ENCODE measurements at regions not wholly inside any gene's neighbourhood (a gene's known extent, or its start where the extent isn't known, plus 50 kb on each side); places are given as distances from the start of the nearest gene placed in this dataset.

DNA sequence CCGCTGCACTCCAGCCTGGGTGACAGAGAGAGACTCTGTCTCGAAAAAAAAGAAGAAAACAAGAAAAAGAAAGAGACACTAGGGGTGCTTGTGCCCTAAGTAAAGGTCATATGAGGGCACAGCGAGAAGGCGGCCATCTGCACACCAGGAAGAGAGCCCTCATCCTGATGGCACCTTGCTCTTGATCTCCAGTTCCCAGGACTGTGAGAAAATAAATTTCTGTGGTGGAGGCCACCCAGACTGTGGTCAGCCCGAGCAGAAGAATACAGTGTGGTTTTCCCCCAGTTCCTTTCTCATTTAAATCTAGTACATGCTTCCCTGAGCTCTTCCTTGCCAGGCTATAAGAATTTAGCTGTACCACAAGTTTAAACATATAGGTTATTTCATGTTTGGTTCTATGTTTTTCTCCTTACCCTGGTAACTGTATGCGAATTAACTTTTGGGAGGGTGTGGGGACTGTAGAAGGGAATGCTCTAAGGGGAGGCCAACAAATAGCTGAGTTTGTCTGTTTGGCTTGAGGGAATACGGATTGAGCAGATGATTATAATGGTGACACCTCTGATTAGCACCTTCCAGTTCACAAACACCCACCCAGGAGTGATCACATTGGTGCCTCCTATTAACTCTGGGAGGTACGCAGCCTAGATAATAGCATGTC lies 119.6 kb upstream of the ERRFI1 start:
- Histone ChIP-seq H3K4me1 (ENCODE audit: low read depth) (no peaks in the 10 kb centered on the region), H3K4me3 (no peak overlapping the region), H3K36me3 (ENCODE audit: low read depth) (no peaks in the 10 kb centered on the region), H3K9me3 (no peaks in the 10 kb centered on the region)
- DNase-seq (no peak), ATAC-seq (no peak)
- TF ChIP-seq, protein P1, sequence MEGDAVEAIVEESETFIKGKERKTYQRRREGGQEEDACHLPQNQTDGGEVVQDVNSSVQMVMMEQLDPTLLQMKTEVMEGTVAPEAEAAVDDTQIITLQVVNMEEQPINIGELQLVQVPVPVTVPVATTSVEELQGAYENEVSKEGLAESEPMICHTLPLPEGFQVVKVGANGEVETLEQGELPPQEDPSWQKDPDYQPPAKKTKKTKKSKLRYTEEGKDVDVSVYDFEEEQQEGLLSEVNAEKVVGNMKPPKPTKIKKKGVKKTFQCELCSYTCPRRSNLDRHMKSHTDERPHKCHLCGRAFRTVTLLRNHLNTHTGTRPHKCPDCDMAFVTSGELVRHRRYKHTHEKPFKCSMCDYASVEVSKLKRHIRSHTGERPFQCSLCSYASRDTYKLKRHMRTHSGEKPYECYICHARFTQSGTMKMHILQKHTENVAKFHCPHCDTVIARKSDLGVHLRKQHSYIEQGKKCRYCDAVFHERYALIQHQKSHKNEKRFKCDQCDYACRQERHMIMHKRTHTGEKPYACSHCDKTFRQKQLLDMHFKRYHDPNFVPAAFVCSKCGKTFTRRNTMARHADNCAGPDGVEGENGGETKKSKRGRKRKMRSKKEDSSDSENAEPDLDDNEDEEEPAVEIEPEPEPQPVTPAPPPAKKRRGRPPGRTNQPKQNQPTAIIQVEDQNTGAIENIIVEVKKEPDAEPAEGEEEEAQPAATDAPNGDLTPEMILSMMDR (IDR thresholded peaks at IDR 0.05), result no peak
- intact Hi-C loops (cut with DNase I, micrococcal nuclease), result no loop called here

DNA sequence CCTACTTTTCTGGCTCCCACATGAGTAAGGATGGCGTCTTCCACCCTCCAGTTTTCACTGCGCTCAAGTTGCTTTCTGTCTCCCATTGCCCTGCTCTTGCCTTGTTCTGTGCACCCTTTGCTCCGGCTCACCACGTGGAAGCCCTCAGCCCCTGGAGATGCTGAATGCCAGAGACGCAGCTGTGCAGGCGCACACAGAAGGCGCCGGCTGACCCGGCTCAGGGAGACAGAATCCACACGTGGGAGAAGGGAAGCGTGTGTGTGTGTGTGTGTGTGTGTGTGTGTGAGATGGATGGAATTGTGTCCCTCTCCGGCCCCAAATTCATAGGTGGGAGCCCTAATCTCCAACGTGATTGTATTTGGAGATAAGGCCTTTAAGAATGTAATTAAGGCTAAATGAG lies 118.2 kb upstream of the ERRFI1 start:
- H3K36me3 ChIP-seq (ENCODE audit: low read depth), result no peaks in the 10 kb centered on the region
- TF ChIP-seq, protein P1 (IDR thresholded peaks at IDR 0.05), result no peak
- H3K4me3 ChIP-seq, result no peak overlapping the region
- intact Hi-C loops (cut with DNase I, micrococcal nuclease), result no loop called here
- no peak for ATAC-seq
- H3K9me3 ChIP-seq, result no peaks in the 10 kb centered on the region
- no peaks in the 10 kb centered on the region for H3K4me1 ChIP-seq (ENCODE audit: low read depth)
- no peak for DNase-seq

DNA sequence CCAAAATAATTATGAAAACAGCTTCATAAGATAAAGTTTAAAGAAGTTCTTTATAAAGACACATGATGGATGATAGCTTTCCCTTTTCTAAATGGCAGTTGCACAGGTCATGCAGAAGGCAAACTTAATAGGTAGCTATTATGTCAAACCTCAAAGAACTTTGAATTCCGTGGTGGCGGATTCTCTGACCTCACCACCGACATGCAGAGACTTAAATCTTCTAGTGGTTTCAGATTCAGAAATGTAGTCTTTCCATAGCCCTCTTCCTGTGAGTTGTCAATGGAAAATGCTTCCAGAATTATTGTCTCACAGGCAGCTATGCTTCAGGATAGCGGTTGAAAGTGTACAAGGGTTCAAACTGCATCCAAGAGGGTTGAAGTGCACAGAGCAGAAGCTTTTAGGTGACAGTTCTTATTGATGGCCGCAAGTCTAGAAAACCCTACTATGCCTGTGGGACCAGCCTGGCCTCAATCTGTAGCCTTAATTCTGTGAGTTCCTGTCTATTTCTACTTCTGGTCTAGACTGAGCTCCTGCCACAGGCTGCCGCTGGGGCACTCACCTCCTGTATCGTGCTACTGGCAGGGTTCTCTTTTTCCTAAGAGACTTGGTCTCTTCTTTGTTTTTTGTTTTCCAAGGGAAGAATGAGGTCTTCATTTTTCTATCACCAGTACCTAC lies 117.0 kb upstream of the ERRFI1 start:
- intact Hi-C loops (cut with DNase I, micrococcal nuclease), result no loop called here

DNA sequence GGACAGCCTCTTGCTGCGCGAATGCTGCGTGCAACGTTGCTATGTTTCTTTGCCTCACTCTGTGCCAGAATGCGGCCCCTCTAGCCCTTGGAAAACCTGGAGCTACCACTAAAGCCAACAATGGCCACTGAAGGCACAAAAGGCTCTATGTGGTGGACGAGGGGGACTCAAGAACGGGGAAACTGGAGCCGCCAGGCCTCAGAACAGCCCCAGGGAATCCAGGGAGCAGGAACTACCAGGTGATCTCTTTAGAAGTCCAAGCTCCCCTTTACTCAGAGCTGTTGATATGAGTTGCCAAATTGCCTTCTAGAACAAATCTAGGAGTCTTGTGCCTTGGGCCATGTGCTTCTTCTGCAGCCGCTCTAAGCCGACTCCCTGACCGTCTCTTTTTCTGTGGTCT lies 113.8 kb upstream of the ERRFI1 start:
- intact Hi-C loops (cut with DNase I, micrococcal nuclease), result loop anchor here in 1 of 2 donors (10.0 kb wide), 2 partner anchors 65 to 115 kb away; partner anchors contain the start of gene ERRFI1
- no peaks in the 10 kb centered on the region for H3K36me3 ChIP-seq (ENCODE audit: low read depth)
- no peaks in the 10 kb centered on the region for H3K9me3 ChIP-seq
- ATAC-seq, result no peak
- TF ChIP-seq, protein P1 (IDR thresholded peaks at IDR 0.05), result no peak
- no peak overlapping the region for H3K4me3 ChIP-seq
- no peak for DNase-seq
- H3K4me1 ChIP-seq (ENCODE audit: low read depth), result no peaks in the 10 kb centered on the region

More for the DNA sequence above, 117.0 kb upstream of the ERRFI1 start:
- no peaks in the 10 kb centered on the region for H3K36me3 ChIP-seq (ENCODE audit: low read depth)
- H3K4me1 ChIP-seq (ENCODE audit: low read depth), result no peaks in the 10 kb centered on the region
- no peak overlapping the region for H3K4me3 ChIP-seq
- TF ChIP-seq, protein P1 (IDR thresholded peaks at IDR 0.05), result no peak
- H3K9me3 ChIP-seq, result no peaks in the 10 kb centered on the region
- no peak for DNase-seq
- ATAC-seq, result no peak

DNA sequence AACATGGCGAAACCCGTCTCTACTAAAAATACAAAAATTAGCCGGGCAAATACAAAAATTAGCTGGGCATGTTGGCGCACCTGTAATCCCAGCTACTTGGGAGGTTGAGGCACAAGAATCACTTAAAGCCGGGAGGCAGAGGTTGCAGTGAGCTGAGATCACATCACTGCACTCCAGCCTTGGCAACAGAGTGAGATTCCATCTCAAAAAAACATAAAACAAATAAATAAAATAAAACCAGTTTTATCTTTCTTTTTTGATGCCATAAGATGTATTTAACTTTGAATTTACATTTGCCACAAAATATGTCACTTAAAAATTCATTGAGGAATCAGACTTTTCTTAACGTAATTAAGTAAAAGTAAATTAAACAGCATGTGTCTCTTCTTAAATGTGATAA lies 113.3 kb upstream of the ERRFI1 start:
- intact Hi-C loops (cut with DNase I, micrococcal nuclease), result loop anchor here in 1 of 2 donors (10.0 kb wide), 2 partner anchors 65 to 115 kb away; partner anchors contain the start of gene ERRFI1
- DNase-seq, result no peak
- Histone ChIP-seq H3K9me3 (no peaks in the 10 kb centered on the region), H3K36me3 (ENCODE audit: low read depth) (no peaks in the 10 kb centered on the region), H3K4me1 (ENCODE audit: low read depth) (no peaks in the 10 kb centered on the region), H3K4me3 (no peak overlapping the region)
- no peak for ATAC-seq
- TF ChIP-seq, protein P1 (IDR thresholded peaks at IDR 0.05), result no peak
